GM21381 (cell line): ENCODE measurements at regions not wholly inside any gene's neighbourhood (a gene's known extent, or its start where the extent isn't known, plus 50 kb on each side); places are given as distances from the start of the nearest gene placed in this dataset.

Source experiments
- ATAC-seq: cut with Tn5 transposase; IDR thresholded peaks from one replicate; pipeline ENCODE4 v1.9.1; 2021; ENCODE audit warnings: mild to moderate bottlenecking, moderate library complexity; ENCODE audit not compliant: unreplicated experiment

DNA sequence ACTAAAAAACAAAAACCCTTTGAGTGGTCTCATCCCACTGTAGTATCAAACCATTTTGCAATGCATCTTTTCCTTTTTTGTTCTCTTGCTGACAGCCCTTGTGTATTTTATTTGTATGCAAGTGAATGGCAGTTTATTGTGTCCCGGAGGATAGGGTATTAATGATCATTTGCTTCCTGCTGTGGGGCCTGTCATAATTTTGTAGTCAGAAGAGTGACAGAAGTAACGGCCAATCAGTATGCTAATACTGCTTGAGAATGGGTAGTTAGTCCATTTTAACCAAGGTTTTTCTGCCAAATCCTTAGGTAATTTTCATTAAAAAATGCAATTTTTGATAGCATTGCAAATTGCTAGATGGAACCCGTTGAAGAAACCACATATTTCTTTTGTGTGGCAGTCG, 75.5 kb upstream of the PLSCR5 start:
- no peak for ATAC-seq

DNA sequence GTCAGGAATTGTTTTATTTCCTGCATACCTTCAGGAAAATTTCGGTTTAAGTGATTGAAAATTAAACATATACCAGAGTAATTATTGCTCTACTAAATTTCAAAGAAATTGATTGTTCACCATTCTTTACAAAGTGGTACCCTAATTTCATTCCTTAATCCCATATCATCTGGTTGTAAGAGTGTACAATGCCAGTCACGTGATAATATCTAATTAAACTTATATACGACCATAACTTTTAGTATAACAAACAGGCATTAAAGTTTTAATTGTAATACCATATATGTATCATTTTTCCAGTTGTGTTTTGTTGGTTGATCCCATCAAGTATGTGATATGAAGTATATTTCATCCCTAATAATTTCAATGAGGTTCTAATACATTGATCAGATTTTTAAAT, 74.8 kb upstream of the PLSCR5 start:
- no peak for ATAC-seq

DNA sequence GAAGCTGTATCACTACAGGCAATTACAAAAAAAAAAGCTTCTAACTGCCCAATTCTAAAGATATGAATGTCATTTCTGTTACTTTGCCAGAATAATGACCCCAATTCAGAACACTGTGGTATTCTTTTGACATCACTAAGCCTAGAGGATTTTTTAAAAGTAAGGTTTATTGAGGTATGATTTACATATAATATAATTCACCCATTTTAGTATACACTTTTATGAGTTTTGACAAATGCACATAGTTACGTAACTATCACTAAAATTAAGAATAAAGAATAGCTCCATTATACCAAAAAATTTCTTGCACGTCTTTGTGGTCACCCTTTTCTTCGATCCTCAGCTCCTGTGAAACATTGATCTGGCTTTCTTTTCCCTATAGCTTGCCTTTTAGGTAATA, 74.0 kb upstream of the PLSCR5 start:
- ATAC-seq = no peak

GRCh38 chr3:146672941-146673340, 67.8 kb upstream of the PLSCR5 start:
- ATAC-seq = no peak

GRCh38 chr3:146664403-146664802, 59.3 kb upstream of the PLSCR5 start:
- no peak for ATAC-seq

DNA sequence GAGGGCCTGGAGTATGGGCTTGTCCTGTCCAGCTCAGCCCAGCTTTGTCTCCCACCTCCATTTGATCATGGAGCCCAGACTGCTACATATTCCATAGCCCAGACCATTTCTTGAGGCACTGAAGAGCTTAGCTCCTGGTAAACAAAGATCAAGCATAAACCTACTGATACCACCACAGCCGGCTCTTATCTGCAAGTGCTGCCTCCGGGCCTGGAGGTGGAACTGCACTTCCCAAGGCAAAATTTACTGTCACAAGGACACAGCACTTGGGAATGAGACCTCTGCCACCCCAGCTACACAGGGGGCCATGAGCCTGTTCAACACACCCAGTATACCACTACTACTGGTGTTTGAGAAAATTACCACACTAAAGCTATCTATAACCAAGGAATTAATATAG, 53.7 kb upstream of the PLSCR5 start:
- no peak for ATAC-seq

- ATAC-seq = no peak
Observed at GRCh38 chr3:146655333-146655996, 50.3 kb upstream of the PLSCR5 start.
